T-cell (primary cell): ENCODE measurements at regions not wholly inside any gene's neighbourhood (a gene's known extent, or its start where the extent isn't known, plus 50 kb on each side); places are given as distances from the start of the nearest gene placed in this dataset.

Experiments used
- ATAC-seq, 4 experiments: fragments of 200-7000 bp in 3 of 4; fragments of 150-1000 bp in 1 of 4; cut with Tn5 transposase; replicated peaks in 1 of 4; 1 replicate in 3 of 4; 2 replicates in 1 of 4; pipeline ENCODE4 v1.10.0; 2021; ENCODE audit warnings: moderate library complexity in 3 of 4, mild to moderate bottlenecking in 2 of 4, moderate number of reproducible peaks in 1 of 4
- CTCF ChIA-PET, 2 donors: fragments of 300-600 bp; sonication (Branson Sonifier 250); formaldehyde crosslinking; loops; one replicate each; lab custom pipeline; 2022; ENCODE audit warnings: antibody characterized with exemption in 2 of 2; lab: Charles Lee
- POLR2A ChIA-PET, 2 donors: fragments of 300-600 bp; sonication (Branson Sonifier 250); formaldehyde crosslinking; loops; one replicate each; lab custom pipeline; 2022; ENCODE audit warnings: antibody characterized with exemption in 2 of 2; lab: Charles Lee
- DNase-seq, 35 experiments: peaks; one replicate each; pipeline versions ENCODE4 v3.0.0 to v3.0.0-alpha.2; 2013 to 2023
- H3K27ac ChIP-seq: one replicate; pipeline ENCODE4 v1.5.1; 2013; ENCODE audit warnings: low read length
- H3K27me3 ChIP-seq, 2 experiments: replicated peaks in 1 of 2; 1 replicate in 1 of 2; 2 replicates in 1 of 2; pipeline versions ENCODE4 v1.6.1 to v1.7.0; 2013; ENCODE audit warnings: low read length in 1 of 2, mixed read lengths in 1 of 2; ENCODE audit not compliant: control insufficient read depth in 2 of 2, insufficient read depth in 2 of 2; ENCODE audit errors: extremely low read depth in 1 of 2
- H3K36me3 ChIP-seq, 2 donors: 1 replicate in 1 of 2; 2 replicates in 1 of 2; pipeline versions ENCODE4 v1.6.1 to v1.7.0; 2013; ENCODE audit warnings: low read length in 1 of 2; ENCODE audit not compliant: control insufficient read depth in 2 of 2, insufficient read depth in 1 of 2; ENCODE audit errors: extremely low read depth in 1 of 2
- H3K4me1 ChIP-seq, 2 experiments: 1 replicate in 1 of 2; 2 replicates in 1 of 2; pipeline versions ENCODE4 v1.6.1 to v1.7.0; 2013; ENCODE audit warnings: low read length in 2 of 2, mixed read lengths in 1 of 2; ENCODE audit not compliant: insufficient read depth in 2 of 2, control insufficient read depth in 1 of 2; ENCODE audit errors: extremely low read depth in 1 of 2
- H3K4me3 ChIP-seq, 2 donors: 1 replicate in 1 of 2; 2 replicates in 1 of 2; pipeline versions ENCODE4 v1.5.1 to v1.7.0; 2013; ENCODE audit warnings: mild to moderate bottlenecking in 2 of 2, low read length in 1 of 2, moderate library complexity in 1 of 2; ENCODE audit not compliant: control insufficient read depth in 1 of 2; ENCODE audit errors: extremely low read depth in 1 of 2
- H3K9me3 ChIP-seq: 2 replicates; pipeline ENCODE4 v1.7.0; 2013
- H3K27ac Mint-ChIP-seq, 2 donors: one replicate each; pipeline ENCODE4 v1.8.0; 2020 to 2021; ENCODE audit warnings: mild to moderate bottlenecking in 2 of 2, mixed read lengths in 2 of 2
- H3K27me3 Mint-ChIP-seq, 2 donors: one replicate each; pipeline ENCODE4 v1.8.0; 2021 to 2022; ENCODE audit warnings: mixed read lengths in 2 of 2
- H3K36me3 Mint-ChIP-seq: one replicate; pipeline ENCODE4 v1.8.0; 2021; ENCODE audit warnings: mixed read lengths
- H3K4me1 Mint-ChIP-seq, 3 donors: one replicate each; pipeline ENCODE4 v1.8.0; 2020 to 2022; ENCODE audit warnings: mixed read lengths in 3 of 3, mild to moderate bottlenecking in 1 of 3
- H3K4me3 Mint-ChIP-seq, 3 donors: one replicate each; pipeline ENCODE4 v1.8.0; 2020 to 2022; ENCODE audit warnings: mild to moderate bottlenecking in 3 of 3, mixed read lengths in 3 of 3, moderate library complexity in 3 of 3
- H3K9me3 Mint-ChIP-seq, 3 donors: one replicate each; pipeline ENCODE4 v1.8.0; 2020 to 2022; ENCODE audit warnings: mixed read lengths in 3 of 3
- WGBS: methylation state at CpG from one replicate; pipeline ENCODE4 v1.1.5; 2013; ENCODE audit warnings: missing lambda C conversion rate; ENCODE audit not compliant: insufficient coverage; 5-methylcytosine and 5-hydroxymethylcytosine counted together

GRCh38 chr2:225995796-225996461 lies 596.4 kb downstream of the NYAP2 start:
- ChIA-PET CTCF (interaction anchor here in 1 of 2 donors (0.7 kb wide), 1 partner anchor 120 kb away, joined by 3 read pairs; no protein-coding TSS in a partner anchor), POLR2A (no interaction called here)
- Mint-ChIP-seq H3K36me3 (no peaks in the 10 kb centered on the region), H3K9me3 (no peaks in the 10 kb centered on the region), H3K4me3 (no peak overlapping the region), H3K27ac (no peak overlapping the region), H3K27me3 (no peaks in the 10 kb centered on the region), H3K4me1 (no peaks in the 10 kb centered on the region)
- Histone ChIP-seq H3K27me3 (no peaks in the 10 kb centered on the region), H3K4me3 (no peak overlapping the region), H3K27ac (no peak overlapping the region), H3K36me3 (no peaks in the 10 kb centered on the region), H3K4me1 (no peaks in the 10 kb centered on the region), H3K9me3 (no peaks in the 10 kb centered on the region)
- DNase-seq (no peak), ATAC-seq (no peak)
- no CpG with 5 or more reads among the region's 2 CpGs for WGBS

GRCh38 chr2:225994748-225995405 lies 595.4 kb downstream of the NYAP2 start:
- H3K27me3 ChIP-seq = no peaks in the 10 kb centered on the region
- H3K4me3 ChIP-seq = no peak overlapping the region
- H3K4me3 Mint-ChIP-seq = no peak overlapping the region
- H3K9me3 Mint-ChIP-seq = no peaks in the 10 kb centered on the region
- H3K27ac ChIP-seq = no peak overlapping the region
- POLR2A ChIA-PET = no interaction called here
- H3K4me1 Mint-ChIP-seq = no peaks in the 10 kb centered on the region
- no peaks in the 10 kb centered on the region for H3K9me3 ChIP-seq
- no peak for DNase-seq
- CTCF ChIA-PET = no interaction called here
- H3K27ac Mint-ChIP-seq = no peak overlapping the region
- no peak for ATAC-seq
- WGBS = no CpG with 5 or more reads among the region's 3 CpGs
- no peaks in the 10 kb centered on the region for H3K27me3 Mint-ChIP-seq
- H3K36me3 Mint-ChIP-seq = no peaks in the 10 kb centered on the region
- H3K36me3 ChIP-seq = no peaks in the 10 kb centered on the region
- no peaks in the 10 kb centered on the region for H3K4me1 ChIP-seq

- Histone ChIP-seq H3K4me3 (no peak overlapping the region), H3K4me1 (no peaks in the 10 kb centered on the region), H3K27me3 (no peaks in the 10 kb centered on the region), H3K9me3 (no peaks in the 10 kb centered on the region), H3K36me3 (no peaks in the 10 kb centered on the region), H3K27ac (no peak overlapping the region)
- Mint-ChIP-seq H3K27me3 (no peaks in the 10 kb centered on the region), H3K4me3 (no peak overlapping the region), H3K4me1 (no peaks in the 10 kb centered on the region), H3K36me3 (no peaks in the 10 kb centered on the region), H3K27ac (no peak overlapping the region), H3K9me3 (no peaks in the 10 kb centered on the region)
- DNase-seq = no peak
- ATAC-seq = no peak
- ChIA-PET CTCF (no interaction called here), POLR2A (no interaction called here)
- WGBS = 56% methylated on average over 2 of the region's 2 CpGs
Measured at GRCh38 chr2:225993430-225993829, 593.9 kb downstream of the NYAP2 start.

DNA sequence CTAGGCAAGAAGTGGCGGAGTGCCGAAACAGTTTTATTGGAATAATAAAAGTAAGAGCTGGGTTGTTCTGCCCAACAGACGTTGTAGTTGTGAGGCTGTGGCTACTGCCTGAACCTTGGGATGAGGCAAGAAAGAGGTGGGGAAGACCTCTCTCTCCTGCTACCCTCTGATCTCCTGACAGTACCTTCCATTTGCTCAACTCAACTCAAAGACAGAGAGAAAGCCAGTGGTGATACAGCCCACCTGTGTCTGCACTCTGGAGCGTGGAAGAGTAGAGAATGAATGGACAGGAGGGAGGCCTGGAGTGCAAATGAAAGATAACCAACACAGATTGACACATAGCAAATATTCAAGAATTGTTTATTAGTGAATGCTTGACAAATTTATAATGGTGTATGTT lies 590.3 kb downstream of the NYAP2 start:
- no CpG with 5 or more reads among the region's 4 CpGs for WGBS
- CTCF ChIA-PET = no interaction called here
- H3K27ac ChIP-seq = no peak overlapping the region

GRCh38 chr2:225980372-225980771 lies 580.9 kb downstream of the NYAP2 start:
- CTCF ChIA-PET = interaction anchor here in 1 of 2 donors (0.6 to 0.7 kb wide), 2 partner anchors 12 to 114 kb away, joined by 3 to 4 read pairs; no protein-coding TSS in a partner anchor
- Mint-ChIP-seq H3K27ac (no peak overlapping the region), H3K9me3 (peaks cover 0 to 4% (median 0%) of the 10 kb centered on the region in 3 donors), H3K36me3 (no peaks in the 10 kb centered on the region), H3K4me3 (no peak overlapping the region), H3K27me3 (peaks cover 0 to 3% of the 10 kb centered on the region in 2 donors), H3K4me1 (no peaks in the 10 kb centered on the region)
- Histone ChIP-seq H3K36me3 (no peaks in the 10 kb centered on the region), H3K4me3 (no peak overlapping the region), H3K27me3 (no peaks in the 10 kb centered on the region), H3K27ac (no peak overlapping the region), H3K9me3 (no peaks in the 10 kb centered on the region), H3K4me1 (no peaks in the 10 kb centered on the region)
- POLR2A ChIA-PET = no interaction called here
- no CpG with 5 or more reads among the region's 7 CpGs for WGBS
- no peak for DNase-seq
- no peak for ATAC-seq

More for the DNA sequence above, 590.3 kb downstream of the NYAP2 start:
- POLR2A ChIA-PET = interaction anchor here in 1 of 2 donors (0.7 kb wide), 1 partner anchor 791 kb away, joined by 3 read pairs; no protein-coding TSS in a partner anchor
- Histone ChIP-seq H3K4me3 (no peak overlapping the region), H3K4me1 (no peaks in the 10 kb centered on the region), H3K27me3 (no peaks in the 10 kb centered on the region), H3K36me3 (no peaks in the 10 kb centered on the region), H3K9me3 (no peaks in the 10 kb centered on the region)
- H3K27me3 Mint-ChIP-seq = no peaks in the 10 kb centered on the region
- no peak overlapping the region for H3K4me3 Mint-ChIP-seq
- H3K36me3 Mint-ChIP-seq = no peaks in the 10 kb centered on the region
- DNase-seq (no peak), ATAC-seq (no peak)
- no peaks in the 10 kb centered on the region for H3K4me1 Mint-ChIP-seq
- no peaks in the 10 kb centered on the region for H3K9me3 Mint-ChIP-seq
- no peak overlapping the region for H3K27ac Mint-ChIP-seq

GRCh38 chr2:225971433-225971832 lies 571.9 kb downstream of the NYAP2 start:
- H3K9me3 Mint-ChIP-seq = peaks cover 0 to 4% (median 0%) of the 10 kb centered on the region in 3 donors
- no peaks in the 10 kb centered on the region for H3K36me3 Mint-ChIP-seq
- H3K4me1 ChIP-seq = no peaks in the 10 kb centered on the region
- no CpG with 5 or more reads among the region's 3 CpGs for WGBS
- no peaks in the 10 kb centered on the region for H3K27me3 Mint-ChIP-seq
- no peaks in the 10 kb centered on the region for H3K36me3 ChIP-seq
- no peak for DNase-seq
- POLR2A ChIA-PET = no interaction called here
- ATAC-seq = no peak
- no peaks in the 10 kb centered on the region for H3K4me1 Mint-ChIP-seq
- H3K27me3 ChIP-seq = no peaks in the 10 kb centered on the region
- H3K4me3 ChIP-seq = no peak overlapping the region
- CTCF ChIA-PET = no interaction called here
- no peak overlapping the region for H3K27ac Mint-ChIP-seq
- no peak overlapping the region for H3K4me3 Mint-ChIP-seq
- H3K9me3 ChIP-seq = no peaks in the 10 kb centered on the region
- H3K27ac ChIP-seq = no peak overlapping the region
